DMS 273 treated with DMSO at 0.1 percent for 48 hours (cell line): ENCODE measurements at regions not wholly inside any gene's neighbourhood (a gene's known extent, or its start where the extent isn't known, plus 50 kb on each side); places are given as distances from the start of the nearest gene placed in this dataset.
"Not testable (repeated sequence)": the region's sequence is repeated elsewhere in the genome, so short reads cannot be mapped to it uniquely, and the experiment has no call there.

Experiments
- DNase-seq: peaks from one replicate; lab custom pipeline; 2025; lab: John Stamatoyannopoulos, UW

GRCh38 chr15:92825985-92826384 is 74.1 kb upstream of the CHD2 start:
- no peak for DNase-seq

- DNase-seq = not testable (repeated sequence)
Observed at GRCh38 chr15:92827991-92828390, 72.1 kb upstream of the CHD2 start.

GRCh38 chr15:92829875-92830274 is 70.2 kb upstream of the CHD2 start:
- DNase-seq = no peak

GRCh38 chr15:92831336-92831654 is 68.8 kb upstream of the CHD2 start:
- DNase-seq = no peak

GRCh38 chr15:92831655-92832328 is 68.3 kb upstream of the CHD2 start:
- peak; percentile 95 for DNase-seq

- DNase-seq = no peak
Observed at GRCh38 chr15:92833106-92833433, 67.1 kb upstream of the CHD2 start.

GRCh38 chr15:92833493-92834271 is 66.4 kb upstream of the CHD2 start:
- no peak for DNase-seq

- peak; percentile 79 for DNase-seq
Observed at GRCh38 chr15:92839696-92840095, 60.4 kb upstream of the CHD2 start.

- DNase-seq = no peak
Observed at GRCh38 chr15:92840149-92840548, 60.0 kb upstream of the CHD2 start.

- no peak for DNase-seq
Observed at GRCh38 chr15:92843326-92843725, 56.8 kb upstream of the CHD2 start.

GRCh38 chr15:92843814-92844213 is 56.3 kb upstream of the CHD2 start:
- DNase-seq = no peak

GRCh38 chr15:92845126-92845508 is 55.0 kb upstream of the CHD2 start:
- DNase-seq = no peak

GRCh38 chr15:92846741-92847140 is 53.4 kb upstream of the CHD2 start:
- no peak for DNase-seq

GRCh38 chr15:92847841-92848240 is 52.3 kb upstream of the CHD2 start:
- DNase-seq = no peak

GRCh38 chr15:92848464-92848851 is 51.7 kb upstream of the CHD2 start:
- no peak for DNase-seq

- no peak for DNase-seq
Observed at GRCh38 chr15:92848852-92849598, 51.1 kb upstream of the CHD2 start.

- DNase-seq = not testable (repeated sequence)
Observed at GRCh38 chr15:92850218-92850617, 49.9 kb upstream of the CHD2 start.
